GM10248 (cell line): ENCODE measurements at regions not wholly inside any gene's neighbourhood (a gene's known extent, or its start where the extent isn't known, plus 50 kb on each side); places are given as distances from the start of the nearest gene placed in this dataset.

Experiments used
- CTCF ChIA-PET: fragments of 300-600 bp; sonication (Branson Sonifier 250); formaldehyde crosslinking; extraction: SDS; loops from one replicate; lab custom pipeline; 2021; ENCODE audit warnings: antibody characterized with exemption; lab: Yijun Ruan, JAX
- POLR2A ChIA-PET: fragments of 350-650 bp; sonication (Branson Sonifier 250); formaldehyde crosslinking; extraction: SDS; loops from one replicate; lab custom pipeline; 2020; ENCODE audit warnings: antibody characterized with exemption; lab: Yijun Ruan, JAX
- DNase-seq: peaks from one replicate; pipeline ENCODE4 v3.0.0; 2012; ENCODE audit errors: extremely low spot score
- TF ChIP-seq, protein P1 (sequence below): IDR thresholded peaks from 2 replicates; pipeline ENCODE4 v1.5.1; 2012; ENCODE audit warnings: mild to moderate bottlenecking, low read depth; ENCODE audit errors: extremely low read depth, missing control alignments, control extremely low read depth

DNA sequence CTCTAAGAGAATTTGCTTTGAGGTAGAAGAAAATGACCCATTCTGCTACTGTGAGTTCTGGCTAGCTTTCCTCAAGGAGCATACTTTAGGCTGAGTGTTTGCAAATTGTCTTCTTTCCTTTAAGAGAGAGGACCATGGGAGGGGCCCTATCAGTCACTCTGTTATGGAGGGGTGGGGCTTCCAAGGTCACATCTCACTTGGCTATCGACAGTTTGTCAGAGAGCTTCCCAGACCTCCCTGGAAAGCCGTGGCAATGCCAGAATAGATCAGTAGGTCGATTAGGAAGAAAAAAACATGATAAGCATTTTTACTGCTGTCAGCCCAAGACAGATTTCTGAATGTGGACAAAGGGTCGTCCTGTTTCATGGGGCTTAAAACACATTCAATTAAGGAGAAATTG is 93.3 kb downstream of the OXGR1 start:
- ChIA-PET POLR2A (no interaction called here), CTCF (no interaction called here)
- TF ChIP-seq, protein P1, sequence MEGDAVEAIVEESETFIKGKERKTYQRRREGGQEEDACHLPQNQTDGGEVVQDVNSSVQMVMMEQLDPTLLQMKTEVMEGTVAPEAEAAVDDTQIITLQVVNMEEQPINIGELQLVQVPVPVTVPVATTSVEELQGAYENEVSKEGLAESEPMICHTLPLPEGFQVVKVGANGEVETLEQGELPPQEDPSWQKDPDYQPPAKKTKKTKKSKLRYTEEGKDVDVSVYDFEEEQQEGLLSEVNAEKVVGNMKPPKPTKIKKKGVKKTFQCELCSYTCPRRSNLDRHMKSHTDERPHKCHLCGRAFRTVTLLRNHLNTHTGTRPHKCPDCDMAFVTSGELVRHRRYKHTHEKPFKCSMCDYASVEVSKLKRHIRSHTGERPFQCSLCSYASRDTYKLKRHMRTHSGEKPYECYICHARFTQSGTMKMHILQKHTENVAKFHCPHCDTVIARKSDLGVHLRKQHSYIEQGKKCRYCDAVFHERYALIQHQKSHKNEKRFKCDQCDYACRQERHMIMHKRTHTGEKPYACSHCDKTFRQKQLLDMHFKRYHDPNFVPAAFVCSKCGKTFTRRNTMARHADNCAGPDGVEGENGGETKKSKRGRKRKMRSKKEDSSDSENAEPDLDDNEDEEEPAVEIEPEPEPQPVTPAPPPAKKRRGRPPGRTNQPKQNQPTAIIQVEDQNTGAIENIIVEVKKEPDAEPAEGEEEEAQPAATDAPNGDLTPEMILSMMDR = no peak
- no peak for DNase-seq

- TF ChIP-seq, protein P1 = no peak
- CTCF ChIA-PET = interaction anchor here (1.3 kb wide), 1 partner anchor 9 kb away, joined by 4 read pairs; no protein-coding TSS in a partner anchor
- no peak for DNase-seq
- POLR2A ChIA-PET = no interaction called here
Observed at GRCh38 chr13:96899946-96900345, 94.3 kb downstream of the OXGR1 start.

- POLR2A ChIA-PET = no interaction called here
- DNase-seq = no peak
- CTCF ChIA-PET = no interaction called here
- TF ChIP-seq, protein P1 = no peak
Observed at GRCh38 chr13:96898646-96899254, 95.5 kb downstream of the OXGR1 start.

GRCh38 chr13:96898212-96898611 is 96.1 kb downstream of the OXGR1 start:
- DNase-seq = no peak

More at GRCh38 chr13:96898212-96898611, 96.1 kb downstream of the OXGR1 start:
- TF ChIP-seq, protein P1 = no peak
- POLR2A ChIA-PET = no interaction called here
- CTCF ChIA-PET = no interaction called here
